GM23248 (cell line): ENCODE measurements at regions not wholly inside any gene's neighbourhood (a gene's known extent, or its start where the extent isn't known, plus 50 kb on each side); places are given as distances from the start of the nearest gene placed in this dataset.

Experiments
- DNase-seq: peaks from one replicate; pipeline ENCODE4 v3.0.0-alpha.2; 2015
- H2AFZ ChIP-seq: fragments of 200-600 bp; sonication (generic); 2 replicates; pipeline ENCODE4 v1.6.1; 2016; ENCODE audit warnings: antibody characterized with exemption
- H3F3A ChIP-seq: fragments of 200-600 bp; sonication (generic); 2 replicates; pipeline ENCODE4 v1.6.1; 2016; ENCODE audit warnings: mild to moderate bottlenecking, antibody characterized with exemption, mixed run types; ENCODE audit not compliant: insufficient read depth
- H3K27ac ChIP-seq: fragments of 200-600 bp; sonication (generic); 2 replicates; pipeline ENCODE4 v1.5.1; 2016; ENCODE audit warnings: mild to moderate bottlenecking
- H3K27me3 ChIP-seq: fragments of 200-600 bp; sonication (generic); replicated peaks from 2 replicates; pipeline ENCODE4 v1.6.1; 2016; ENCODE audit warnings: mild to moderate bottlenecking; ENCODE audit not compliant: insufficient read depth
- H3K36me3 ChIP-seq: fragments of 200-600 bp; sonication (generic); 2 replicates; pipeline ENCODE4 v1.6.1; 2016; ENCODE audit warnings: low read depth, mild to moderate bottlenecking
- H3K4me1 ChIP-seq: fragments of 200-600 bp; sonication (generic); 2 replicates; pipeline ENCODE4 v1.6.1; 2016; ENCODE audit warnings: mild to moderate bottlenecking; ENCODE audit not compliant: insufficient read depth
- H3K4me2 ChIP-seq: fragments of 200-600 bp; sonication (generic); one replicate; pipeline ENCODE4 v1.6.1; 2016; ENCODE audit warnings: mild to moderate bottlenecking; ENCODE audit not compliant: unreplicated experiment
- H3K4me3 ChIP-seq: fragments of 200-600 bp; sonication (generic); 2 replicates; pipeline ENCODE4 v1.5.1; 2016; ENCODE audit warnings: mild to moderate bottlenecking
- H3K79me2 ChIP-seq: fragments of 200-600 bp; sonication (generic); 2 replicates; pipeline ENCODE4 v1.6.1; 2016; ENCODE audit warnings: mild to moderate bottlenecking; ENCODE audit not compliant: insufficient read depth
- H3K9ac ChIP-seq: fragments of 200-600 bp; sonication (generic); 2 replicates; pipeline ENCODE4 v1.6.1; 2016; ENCODE audit warnings: mild to moderate bottlenecking
- H3K9me2 ChIP-seq: fragments of 200-600 bp; sonication (generic); 2 replicates; pipeline ENCODE4 v1.6.1; 2016; ENCODE audit warnings: mixed run types, mild to moderate bottlenecking, moderate library complexity; ENCODE audit not compliant: insufficient read depth
- H3K9me3 ChIP-seq: fragments of 200-600 bp; sonication (generic); one replicate; pipeline ENCODE4 v1.6.1; 2017; ENCODE audit warnings: low read depth
- H4K20me1 ChIP-seq: fragments of 200-600 bp; sonication (generic); 2 replicates; pipeline ENCODE4 v1.6.0; 2016; ENCODE audit not compliant: insufficient read depth
- EZH2 ChIP-seq: fragments of 200-600 bp; sonication (generic); IDR thresholded peaks from 2 replicates; pipeline ENCODE4 v1.6.1; 2018; ENCODE audit warnings: antibody characterized with exemption, mild to moderate bottlenecking; ENCODE audit not compliant: insufficient read depth, poor library complexity, severe bottlenecking
- EZH2phosphoT487 ChIP-seq: fragments of 200-600 bp; sonication (generic); IDR thresholded peaks from 2 replicates; pipeline ENCODE4 v1.6.1; 2018; ENCODE audit warnings: antibody characterized with exemption, moderate library complexity, mild to moderate bottlenecking, low read depth; ENCODE audit not compliant: insufficient read depth
- WGBS, 2 experiments: methylation state at CpG; one replicate each; pipeline ENCODE4 v1.1.6; 2015 to 2017; ENCODE audit warnings: low lambda C conversion rate in 2 of 2, low coverage in 1 of 2; ENCODE audit errors: missing lambda C conversion rate in 2 of 2; 5-methylcytosine and 5-hydroxymethylcytosine counted together
- in situ Hi-C: fragments of 300-500 bp; cut with MboI; formaldehyde crosslinking; loops from 2 replicates; pipeline ENCODE4 v1.15.0; 2020

- H3F3A ChIP-seq, result no peaks in the 10 kb centered on the region
Measured at GRCh38 chr5:67262206-67262605, 65.6 kb upstream of the CD180 start.

GRCh38 chr5:67259548-67260215, 63.1 kb upstream of the CD180 start:
- no peak for DNase-seq

More at GRCh38 chr5:67262206-67262605, 65.6 kb upstream of the CD180 start:
- Histone ChIP-seq H4K20me1 (no peaks in the 10 kb centered on the region), H3K4me3 (no peak overlapping the region), H3K4me2 (no peak overlapping the region), H3K36me3 (no peaks in the 10 kb centered on the region), H3K4me1 (no peaks in the 10 kb centered on the region), H3K9me2 (no peaks in the 10 kb centered on the region), H3K79me2 (no peaks in the 10 kb centered on the region), H3K27me3 (no peaks in the 10 kb centered on the region), H2AFZ (no peak overlapping the region), H3K27ac (no peak overlapping the region), H3K9me3 (no peaks in the 10 kb centered on the region), H3K9ac (no peak overlapping the region)
- in situ Hi-C loops, result no loop called here
- DNase-seq, result no peak
- 92 to 94% methylated on average over 5 of the region's 5 CpGs for WGBS, 2 experiments
- TF ChIP-seq EZH2 (no peak), EZH2phosphoT487 (no peak)

GRCh38 chr5:67257500-67257899, 60.9 kb upstream of the CD180 start:
- Histone ChIP-seq H3F3A (no peaks in the 10 kb centered on the region), H3K79me2 (no peaks in the 10 kb centered on the region), H3K36me3 (no peaks in the 10 kb centered on the region), H3K9ac (no peak overlapping the region), H3K4me2 (no peak overlapping the region), H2AFZ (no peak overlapping the region), H3K9me2 (no peaks in the 10 kb centered on the region), H4K20me1 (no peaks in the 10 kb centered on the region), H3K9me3 (no peaks in the 10 kb centered on the region), H3K4me3 (no peak overlapping the region), H3K27ac (no peak overlapping the region), H3K27me3 (no peaks in the 10 kb centered on the region), H3K4me1 (no peaks in the 10 kb centered on the region)
- no peak for DNase-seq
- in situ Hi-C loops, result no loop called here
- TF ChIP-seq EZH2 (no peak), EZH2phosphoT487 (no peak)
- WGBS, 2 experiments, result 84 to 88% methylated on average over 2 of the region's 2 CpGs

More at GRCh38 chr5:67259548-67260215, 63.1 kb upstream of the CD180 start:
- Histone ChIP-seq H2AFZ (no peak overlapping the region), H3K9ac (no peak overlapping the region), H3F3A (no peaks in the 10 kb centered on the region), H3K4me3 (no peak overlapping the region), H3K36me3 (no peaks in the 10 kb centered on the region), H4K20me1 (no peaks in the 10 kb centered on the region), H3K27ac (no peak overlapping the region), H3K9me2 (no peaks in the 10 kb centered on the region), H3K79me2 (no peaks in the 10 kb centered on the region), H3K27me3 (no peaks in the 10 kb centered on the region), H3K4me1 (no peaks in the 10 kb centered on the region), H3K4me2 (no peak overlapping the region), H3K9me3 (no peaks in the 10 kb centered on the region)
- in situ Hi-C loops, result no loop called here
- WGBS, 2 experiments, result 94 to 96% methylated on average over 5 of the region's 5 CpGs
- TF ChIP-seq EZH2phosphoT487 (no peak), EZH2 (no peak)

DNA sequence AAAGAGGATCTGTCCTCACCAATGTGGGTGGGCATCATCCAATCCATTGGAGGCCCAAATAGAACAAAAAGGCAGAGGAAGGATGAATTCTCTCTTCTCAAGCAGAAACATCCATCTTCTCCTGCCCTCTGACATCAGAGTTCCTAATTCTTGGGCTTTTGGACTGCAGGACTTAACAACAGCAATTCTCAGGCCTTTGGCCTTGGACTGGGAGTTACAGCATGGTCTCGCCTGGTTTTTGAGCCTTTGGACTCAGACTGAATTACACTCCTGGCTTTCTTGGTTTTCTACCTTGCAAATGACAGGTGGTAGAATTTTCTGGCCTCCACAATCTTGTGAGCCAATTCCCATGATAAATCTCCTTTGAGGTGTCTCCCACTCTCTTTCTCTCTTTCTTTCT, 60.5 kb upstream of the CD180 start:
- Histone ChIP-seq H3K4me2 (no peak overlapping the region), H3K27me3 (no peaks in the 10 kb centered on the region), H3K4me3 (no peak overlapping the region), H3K36me3 (no peaks in the 10 kb centered on the region), H3K9ac (no peak overlapping the region), H3K27ac (no peak overlapping the region), H3K79me2 (no peaks in the 10 kb centered on the region), H4K20me1 (no peaks in the 10 kb centered on the region), H2AFZ (no peak overlapping the region), H3K9me2 (no peaks in the 10 kb centered on the region), H3K4me1 (no peaks in the 10 kb centered on the region), H3K9me3 (no peaks in the 10 kb centered on the region), H3F3A (no peaks in the 10 kb centered on the region)
- in situ Hi-C loops, result no loop called here
- no peak for DNase-seq
- TF ChIP-seq EZH2, result no peak
- TF ChIP-seq EZH2phosphoT487, result no peak
- 83 to 86% methylated on average over 1 of the region's 1 CpG for WGBS, 2 experiments
